ENCODE measurements at regions not wholly inside any gene's neighbourhood (a gene's known extent, or its start where the extent isn't known, plus 50 kb on each side); places are given as distances from the start of the nearest gene placed in this dataset.
"Not testable (repeated sequence)": the region's sequence is repeated elsewhere in the genome, so short reads cannot be mapped to it uniquely, and the experiment has no call there.

DNA sequence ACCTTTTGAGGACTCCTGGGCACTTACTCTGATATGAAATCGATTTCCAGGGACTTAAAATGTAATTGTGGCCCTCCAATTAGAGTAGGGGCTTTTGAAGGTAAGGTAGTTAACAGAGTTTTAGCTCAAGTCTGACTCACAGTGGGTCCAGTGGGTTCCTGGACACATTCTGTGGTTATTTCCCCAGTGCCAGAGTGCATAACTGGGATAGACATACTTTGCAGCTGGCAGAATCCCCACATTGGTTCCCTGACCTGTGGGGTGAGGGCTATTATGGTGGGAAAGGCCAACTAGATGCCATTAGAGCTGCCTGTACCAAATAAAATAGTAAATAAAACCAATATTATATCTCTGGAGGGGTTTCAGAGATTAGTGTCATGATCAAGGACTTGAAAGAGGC is 243.8 kb upstream of the EPHA7 start:
- intact Hi-C loops (cut with DNase I) = no loop called here

DNA sequence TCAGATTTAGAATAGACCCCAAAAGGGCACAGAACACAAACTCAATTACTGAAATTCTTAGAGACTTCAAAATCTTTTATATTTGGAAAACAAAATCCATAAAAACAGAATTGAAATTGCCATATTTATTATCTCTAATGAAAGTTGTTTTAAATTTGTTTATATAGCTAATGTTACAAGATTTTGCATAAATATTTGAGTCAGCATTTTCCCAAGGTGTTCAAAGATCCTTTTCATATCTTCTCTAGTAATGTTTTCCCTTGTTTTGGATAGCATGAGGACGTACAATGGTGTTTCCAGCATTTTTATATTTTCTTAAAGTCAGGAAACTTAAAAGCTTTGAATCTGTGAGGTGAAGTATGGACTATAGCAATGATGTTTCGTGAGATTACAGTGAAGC is 235.2 kb upstream of the EPHA7 start:
- TF ChIP-seq, protein P1, sequence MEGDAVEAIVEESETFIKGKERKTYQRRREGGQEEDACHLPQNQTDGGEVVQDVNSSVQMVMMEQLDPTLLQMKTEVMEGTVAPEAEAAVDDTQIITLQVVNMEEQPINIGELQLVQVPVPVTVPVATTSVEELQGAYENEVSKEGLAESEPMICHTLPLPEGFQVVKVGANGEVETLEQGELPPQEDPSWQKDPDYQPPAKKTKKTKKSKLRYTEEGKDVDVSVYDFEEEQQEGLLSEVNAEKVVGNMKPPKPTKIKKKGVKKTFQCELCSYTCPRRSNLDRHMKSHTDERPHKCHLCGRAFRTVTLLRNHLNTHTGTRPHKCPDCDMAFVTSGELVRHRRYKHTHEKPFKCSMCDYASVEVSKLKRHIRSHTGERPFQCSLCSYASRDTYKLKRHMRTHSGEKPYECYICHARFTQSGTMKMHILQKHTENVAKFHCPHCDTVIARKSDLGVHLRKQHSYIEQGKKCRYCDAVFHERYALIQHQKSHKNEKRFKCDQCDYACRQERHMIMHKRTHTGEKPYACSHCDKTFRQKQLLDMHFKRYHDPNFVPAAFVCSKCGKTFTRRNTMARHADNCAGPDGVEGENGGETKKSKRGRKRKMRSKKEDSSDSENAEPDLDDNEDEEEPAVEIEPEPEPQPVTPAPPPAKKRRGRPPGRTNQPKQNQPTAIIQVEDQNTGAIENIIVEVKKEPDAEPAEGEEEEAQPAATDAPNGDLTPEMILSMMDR (IDR thresholded peaks at IDR 0.05) = no peak
- Histone ChIP-seq H3K9me3 (no peaks in the 10 kb centered on the region), H3K4me1 (no peaks in the 10 kb centered on the region), H3K36me3 (ENCODE audit: insufficient read depth in 1 of 2, low read depth in 1 of 2) (no peaks in the 10 kb centered on the region), H3K27ac (no peak overlapping the region), H3K27me3 (ENCODE audit: insufficient read depth in 3 of 3, low read length in 2 of 3) (no peaks in the 10 kb centered on the region), H3K4me3 (no peak overlapping the region)
- DNase-seq (no peak), ATAC-seq (no peak)
- 71 to 75% (median 71%) methylated on average over 2 of the region's 2 CpGs for WGBS, 3 donors
- intact Hi-C loops (cut with DNase I) = loop anchor here in 1 of 2 donors (5.0 kb wide), 1 partner anchor 1962 kb away; no protein-coding TSS in a partner anchor

More for the DNA sequence above, 243.8 kb upstream of the EPHA7 start:
- Histone ChIP-seq H3K4me3 (no peak overlapping the region), H3K36me3 (ENCODE audit: insufficient read depth in 1 of 2, low read depth in 1 of 2) (no peaks in the 10 kb centered on the region), H3K9me3 (no peaks in the 10 kb centered on the region), H3K27ac (no peak overlapping the region), H3K27me3 (ENCODE audit: insufficient read depth in 3 of 3, low read length in 2 of 3) (no peaks in the 10 kb centered on the region), H3K4me1 (no peaks in the 10 kb centered on the region)
- WGBS, 3 donors = 47 to 55% (median 52%) methylated on average over 1 of the region's 1 CpG
- DNase-seq (no peak), ATAC-seq (no peak)
- TF ChIP-seq, protein P1 (IDR thresholded peaks at IDR 0.05) = no peak

DNA sequence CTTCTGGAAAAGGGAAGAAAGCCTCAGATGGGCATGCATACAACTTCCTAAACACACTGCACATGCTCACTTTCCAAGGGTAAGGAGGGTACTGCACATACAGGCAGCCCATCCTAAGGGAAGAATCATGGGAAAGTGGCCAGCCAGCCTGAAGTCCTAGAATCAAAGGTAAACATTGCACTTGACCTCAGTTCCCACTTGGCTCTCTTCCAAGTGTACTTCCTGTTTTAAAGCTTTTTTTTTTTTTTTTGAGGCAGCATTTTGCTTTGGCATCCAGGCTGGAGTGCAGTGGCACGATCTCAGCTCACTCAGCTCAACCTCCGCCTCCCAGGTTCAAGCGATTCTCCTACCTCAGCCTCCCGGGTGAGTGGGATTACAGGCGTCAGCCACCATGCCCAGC is 225.3 kb upstream of the EPHA7 start:
- H3K4me1 ChIP-seq = no peaks in the 10 kb centered on the region

DNA sequence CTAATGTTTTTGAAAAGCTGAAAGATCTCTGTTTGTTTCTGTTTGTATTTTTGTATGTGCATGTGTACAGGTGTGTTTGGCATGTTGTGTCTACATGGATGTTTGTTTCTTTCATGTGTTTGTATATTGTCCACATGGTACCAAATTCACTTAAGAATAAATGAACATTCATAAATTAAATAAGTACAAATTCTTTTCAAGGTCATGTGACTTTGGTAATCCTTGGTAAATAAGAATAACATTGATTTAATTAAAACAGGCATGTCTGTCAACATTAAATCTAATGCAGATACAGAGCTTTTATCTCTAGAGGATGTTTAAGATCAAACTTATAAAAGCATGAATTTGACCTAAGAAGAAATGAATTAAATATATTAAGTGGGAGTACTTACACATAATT is 219.8 kb upstream of the EPHA7 start:
- Histone ChIP-seq H3K36me3 (ENCODE audit: insufficient read depth in 1 of 2, low read depth in 1 of 2) (no peaks in the 10 kb centered on the region), H3K4me3 (no peak overlapping the region), H3K27me3 (ENCODE audit: insufficient read depth in 3 of 3, low read length in 2 of 3) (no peaks in the 10 kb centered on the region), H3K9me3 (no peaks in the 10 kb centered on the region), H3K4me1 (no peaks in the 10 kb centered on the region), H3K27ac (no peak overlapping the region)
- DNase-seq (no peak), ATAC-seq (no peak)
- TF ChIP-seq, protein P1 (IDR thresholded peaks at IDR 0.05) = no peak
- intact Hi-C loops (cut with DNase I) = no loop called here

More for the DNA sequence above, 225.3 kb upstream of the EPHA7 start:
- Histone ChIP-seq H3K27me3 (ENCODE audit: insufficient read depth in 3 of 3, low read length in 2 of 3) (no peaks in the 10 kb centered on the region), H3K4me3 (no peak overlapping the region), H3K9me3 (no peaks in the 10 kb centered on the region), H3K27ac (no peak overlapping the region), H3K36me3 (ENCODE audit: insufficient read depth in 1 of 2, low read depth in 1 of 2) (no peaks in the 10 kb centered on the region)
- intact Hi-C loops (cut with DNase I) = no loop called here
- TF ChIP-seq, protein P1 (IDR thresholded peaks at IDR 0.05) = no peak
- 84 to 86% (median 86%) methylated on average over 5 of the region's 5 CpGs for WGBS, 3 donors
- ATAC-seq (no peak), DNase-seq (no peak)

DNA sequence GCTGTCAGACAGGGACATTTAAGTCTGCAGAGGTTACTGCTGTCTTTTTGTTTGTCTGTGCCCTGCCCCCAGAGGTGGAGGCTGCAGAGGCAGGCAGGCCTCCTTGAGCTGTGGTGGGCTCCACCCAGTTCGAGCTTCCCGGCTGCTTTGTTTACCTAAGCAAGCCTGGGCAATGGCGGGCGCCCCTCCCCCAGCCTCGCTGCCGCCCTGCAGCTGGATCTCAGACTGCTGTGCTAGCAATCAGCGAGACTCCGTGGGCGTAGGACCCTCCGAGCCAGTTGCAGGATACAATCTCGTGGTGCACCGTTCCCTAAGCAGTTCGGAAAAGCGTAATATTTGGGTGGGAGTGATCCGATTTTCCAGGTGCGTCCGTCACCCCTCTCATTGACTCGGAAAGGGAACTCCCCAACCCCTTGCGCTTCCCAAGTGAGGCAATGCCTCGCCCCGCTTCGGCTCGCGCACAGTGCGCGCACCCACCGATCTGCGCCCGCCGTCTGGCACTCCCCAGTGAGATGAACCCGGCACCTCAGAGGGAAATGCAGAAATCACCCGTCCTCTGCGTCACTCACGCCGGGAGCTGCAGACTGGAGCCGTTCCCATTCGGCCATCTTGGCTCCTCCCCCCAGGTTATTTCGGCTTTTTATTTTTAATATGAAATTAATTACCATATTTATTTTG is 217.8 kb upstream of the EPHA7 start:
- H3K27me3 ChIP-seq (ENCODE audit: insufficient read depth in 3 of 3, low read length in 2 of 3); H3K4me3 ChIP-seq; ATAC-seq; H3K4me1 ChIP-seq; intact Hi-C loops (cut with DNase I); H3K36me3 ChIP-seq (ENCODE audit: insufficient read depth in 1 of 2, low read depth in 1 of 2); H3K27ac ChIP-seq; H3K9me3 ChIP-seq: not testable (repeated sequence)
- WGBS, 3 donors = 88 to 99% (median 92%) methylated on average over 32 to 38 of the region's 38 CpGs
- DNase-seq = peak in 1 of 2 donors; percentile 42

All from psoas muscle (tissue), 7 donors.